ENCODE measurements at regions not wholly inside any gene's neighbourhood (a gene's known extent, or its start where the extent isn't known, plus 50 kb on each side); places are given as distances from the start of the nearest gene placed in this dataset.
"Not testable (repeated sequence)": the region's sequence is repeated elsewhere in the genome, so short reads cannot be mapped to it uniquely, and the experiment has no call there.

DNA sequence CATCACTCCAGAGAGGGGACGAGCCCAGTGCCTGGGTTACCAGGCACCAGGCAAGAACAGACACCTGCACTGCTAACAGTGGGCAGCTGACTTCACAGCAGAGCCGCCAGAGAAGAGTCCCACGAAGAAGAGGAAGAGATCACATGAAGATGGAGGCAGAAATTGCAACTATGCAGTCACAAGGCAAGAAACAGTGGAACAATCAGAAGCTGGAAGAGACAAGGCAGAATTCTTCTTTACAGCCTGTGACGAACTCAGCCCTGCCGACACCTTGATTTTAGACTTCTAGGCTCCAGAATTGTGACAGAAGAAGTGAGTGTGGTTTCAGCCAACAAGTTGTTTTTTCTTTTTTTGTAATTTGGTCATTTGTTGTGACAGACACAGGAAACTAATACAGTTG is 59.2 kb downstream of the IL12A start:
- Histone ChIP-seq H3K27me3 (replicated peaks) (no peaks in the 10 kb centered on the region), H3K4me3 (no peak overlapping the region), H3K4me1 (replicated peaks) (no peaks in the 10 kb centered on the region), H3K36me3 (no peaks in the 10 kb centered on the region), H3K27ac (no peak overlapping the region), H3K9me3 (replicated peaks) (no peaks in the 10 kb centered on the region)
- DNase-seq (ENCODE audit: low read depth in 1 of 2, low spot score in 2 of 2) = no peak

DNA sequence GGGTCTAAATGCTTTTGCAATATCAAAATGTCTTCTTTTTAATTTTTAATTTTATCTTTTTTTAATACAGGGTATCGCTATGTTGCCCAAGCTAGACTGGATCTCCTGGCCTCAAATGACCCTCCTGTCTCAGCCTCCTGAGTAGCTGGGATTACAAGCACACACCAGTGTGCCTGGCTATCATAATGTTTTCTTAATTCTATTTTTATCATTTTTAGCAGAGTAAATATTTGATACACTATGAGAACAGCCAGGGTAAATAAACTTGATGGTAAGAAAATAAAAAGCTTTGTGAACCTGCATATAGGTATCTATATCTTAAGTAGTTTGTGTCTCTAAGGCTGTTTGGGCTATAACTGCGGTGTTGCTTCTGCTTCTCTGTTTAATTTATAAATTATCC is 60.4 kb downstream of the IL12A start:
- no peaks in the 10 kb centered on the region for H3K36me3 ChIP-seq
- H3K27me3 ChIP-seq (replicated peaks) = no peaks in the 10 kb centered on the region
- no peak for DNase-seq (ENCODE audit: low read depth in 1 of 2, low spot score in 2 of 2)
- H3K27ac ChIP-seq = no peak overlapping the region
- H3K4me1 ChIP-seq (replicated peaks) = no peaks in the 10 kb centered on the region
- no peak overlapping the region for H3K4me3 ChIP-seq
- no peaks in the 10 kb centered on the region for H3K9me3 ChIP-seq (replicated peaks)

DNA sequence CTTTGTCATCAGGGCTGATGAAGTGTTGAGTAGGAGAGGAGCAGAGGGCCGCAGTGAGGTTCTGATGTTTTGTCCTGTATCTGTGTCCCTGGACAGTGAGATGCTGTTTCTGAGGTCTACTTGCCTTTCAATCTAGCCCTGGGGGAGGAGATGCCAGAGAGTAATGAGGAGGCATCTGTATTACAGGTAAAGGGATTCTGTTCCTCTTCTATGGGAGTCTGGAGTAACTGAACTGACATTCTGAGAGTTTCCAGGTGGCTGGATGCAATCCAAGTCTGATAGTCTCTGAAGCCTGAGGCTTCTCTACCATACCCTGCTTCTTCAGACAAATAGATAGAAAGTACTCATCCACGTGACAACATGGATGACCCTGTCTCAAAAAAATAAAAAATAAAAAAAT is 60.9 kb downstream of the IL12A start:
- no peaks in the 10 kb centered on the region for H3K4me1 ChIP-seq (replicated peaks)
- no peaks in the 10 kb centered on the region for H3K27me3 ChIP-seq (replicated peaks)
- H3K9me3 ChIP-seq (replicated peaks) = no peaks in the 10 kb centered on the region
- H3K36me3 ChIP-seq = no peaks in the 10 kb centered on the region
- H3K27ac ChIP-seq = no peak overlapping the region
- H3K4me3 ChIP-seq = no peak overlapping the region
- no peak for DNase-seq (ENCODE audit: low read depth in 1 of 2, low spot score in 2 of 2)

DNA sequence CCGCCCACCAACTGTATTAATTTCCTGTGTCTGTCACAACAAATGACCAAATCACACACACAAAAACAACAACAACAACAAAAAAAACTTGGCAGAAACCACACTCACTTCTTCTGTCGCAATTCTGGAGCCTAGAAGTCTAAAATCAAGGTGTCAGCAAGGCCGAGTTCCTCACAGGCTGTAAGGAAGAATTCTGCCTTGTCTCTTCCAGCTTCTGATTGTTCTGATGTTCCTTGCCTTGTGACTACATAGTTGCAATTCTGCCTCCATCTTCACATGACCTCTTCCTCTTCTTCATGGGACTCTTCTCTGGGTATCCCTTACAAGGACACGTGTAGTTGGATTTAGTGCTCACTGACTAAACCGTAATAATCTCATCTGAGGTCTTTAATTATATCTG is 61.4 kb downstream of the IL12A start:
- no peaks in the 10 kb centered on the region for H3K9me3 ChIP-seq (replicated peaks)
- no peaks in the 10 kb centered on the region for H3K4me1 ChIP-seq (replicated peaks)
- no peak overlapping the region for H3K27ac ChIP-seq
- no peaks in the 10 kb centered on the region for H3K36me3 ChIP-seq
- no peak overlapping the region for H3K4me3 ChIP-seq
- H3K27me3 ChIP-seq (replicated peaks) = no peaks in the 10 kb centered on the region
- no peak for DNase-seq (ENCODE audit: low read depth in 1 of 2, low spot score in 2 of 2)

GRCh38 chr3:160052385-160053047 is 63.9 kb downstream of the IL12A start:
- H3K27me3 ChIP-seq (replicated peaks) = no peaks in the 10 kb centered on the region
- no peak overlapping the region for H3K4me3 ChIP-seq
- H3K9me3 ChIP-seq (replicated peaks) = no peaks in the 10 kb centered on the region
- H3K36me3 ChIP-seq = no peaks in the 10 kb centered on the region
- no peaks in the 10 kb centered on the region for H3K4me1 ChIP-seq (replicated peaks)
- H3K27ac ChIP-seq = no peak overlapping the region
- DNase-seq (ENCODE audit: low read depth in 1 of 2, low spot score in 2 of 2) = no peak

DNA sequence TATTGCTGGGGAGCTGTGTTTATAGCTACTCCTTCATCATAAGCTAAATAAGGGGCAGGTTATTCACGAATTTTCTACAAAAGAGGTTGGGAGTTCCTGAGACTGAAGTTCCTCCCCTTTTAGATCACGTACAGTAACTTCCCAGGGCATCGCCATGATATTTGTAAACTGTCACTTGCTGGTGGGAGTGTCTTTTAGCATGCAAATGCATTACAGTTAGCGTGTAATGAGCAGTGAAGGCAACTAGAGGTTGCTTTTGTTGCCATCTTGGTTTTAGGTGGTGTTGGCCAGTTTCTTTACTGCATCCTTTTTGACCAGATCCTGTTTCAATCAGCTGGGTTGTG is 64.4 kb downstream of the IL12A start:
- DNase-seq (ENCODE audit: low read depth in 1 of 2, low spot score in 2 of 2) = no peak
- no peaks in the 10 kb centered on the region for H3K27me3 ChIP-seq (replicated peaks)

GRCh38 chr3:160054862-160055261 is 66.2 kb downstream of the IL12A start:
- not testable (repeated sequence) for H3K36me3 ChIP-seq; DNase-seq (ENCODE audit: low read depth in 1 of 2, low spot score in 2 of 2); H3K27me3 ChIP-seq (replicated peaks); H3K4me1 ChIP-seq (replicated peaks); H3K9me3 ChIP-seq (replicated peaks); H3K4me3 ChIP-seq; H3K27ac ChIP-seq

More for the DNA sequence above, 64.4 kb downstream of the IL12A start:
- no peaks in the 10 kb centered on the region for H3K36me3 ChIP-seq
- no peak overlapping the region for H3K27ac ChIP-seq
- no peaks in the 10 kb centered on the region for H3K4me1 ChIP-seq (replicated peaks)
- H3K9me3 ChIP-seq (replicated peaks) = no peaks in the 10 kb centered on the region
- H3K4me3 ChIP-seq = no peak overlapping the region

GRCh38 chr3:160055659-160056058 is 67.0 kb downstream of the IL12A start:
- no peak overlapping the region for H3K27ac ChIP-seq
- no peak for DNase-seq (ENCODE audit: low read depth in 1 of 2, low spot score in 2 of 2)
- H3K4me3 ChIP-seq = no peak overlapping the region
- no peaks in the 10 kb centered on the region for H3K9me3 ChIP-seq (replicated peaks)
- H3K27me3 ChIP-seq (replicated peaks) = no peaks in the 10 kb centered on the region
- no peaks in the 10 kb centered on the region for H3K4me1 ChIP-seq (replicated peaks)
- no peaks in the 10 kb centered on the region for H3K36me3 ChIP-seq

DNA sequence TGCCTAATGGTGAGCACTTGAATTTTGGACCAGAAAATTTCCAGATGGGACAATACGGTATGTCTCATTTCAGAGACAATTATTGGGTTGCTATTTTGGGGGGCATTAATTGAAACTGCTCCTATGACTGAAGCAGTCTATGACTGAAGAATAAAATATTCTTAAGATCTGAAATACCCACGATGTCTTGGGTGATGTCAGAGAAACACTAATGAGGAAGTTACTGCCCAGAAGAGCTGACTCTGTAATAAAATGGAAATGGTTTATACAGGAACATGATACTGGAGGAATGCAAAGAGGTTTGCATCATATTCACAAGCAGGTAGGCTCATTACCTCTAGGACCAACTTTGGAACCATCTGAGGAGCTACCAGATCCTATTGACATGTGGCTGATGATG is 68.7 kb downstream of the IL12A start:
- H3K36me3 ChIP-seq = no peaks in the 10 kb centered on the region
- no peaks in the 10 kb centered on the region for H3K4me1 ChIP-seq (replicated peaks)
- no peaks in the 10 kb centered on the region for H3K27me3 ChIP-seq (replicated peaks)
- H3K27ac ChIP-seq = no peak overlapping the region
- no peak for DNase-seq (ENCODE audit: low read depth in 1 of 2, low spot score in 2 of 2)
- no peaks in the 10 kb centered on the region for H3K9me3 ChIP-seq (replicated peaks)
- no peak overlapping the region for H3K4me3 ChIP-seq

DNA sequence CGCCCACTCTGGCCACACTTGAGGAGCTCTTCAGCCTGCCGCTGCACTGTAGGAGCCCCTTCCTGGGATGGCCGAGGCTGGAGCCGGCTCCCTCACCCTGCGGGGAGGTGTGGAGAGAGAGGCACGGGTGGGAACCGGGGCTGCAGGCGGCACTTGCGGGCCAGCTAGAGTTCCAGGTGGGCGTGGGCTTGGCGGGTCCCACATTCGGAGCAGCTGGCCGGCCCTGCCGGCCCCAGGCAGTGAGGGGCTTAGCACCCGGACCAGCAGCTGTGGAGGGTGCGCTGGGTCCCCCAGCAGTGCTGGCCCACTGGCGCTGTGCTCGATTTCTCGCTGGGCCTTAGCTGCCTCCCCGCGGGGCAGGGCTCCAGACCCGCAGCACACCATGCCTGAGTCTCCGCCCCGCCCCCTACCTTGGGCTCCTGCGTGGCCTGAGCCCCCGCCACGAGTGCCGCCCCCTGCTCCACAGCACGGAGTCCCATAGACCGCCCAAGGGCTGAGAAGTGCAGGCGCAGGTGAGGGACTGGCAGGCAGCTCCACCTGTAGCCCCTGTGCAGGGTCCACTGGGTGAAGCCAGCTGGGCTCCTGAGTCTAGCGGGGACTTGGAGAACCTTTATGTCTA is 71.9 kb downstream of the IL12A start:
- H3K4me3 ChIP-seq = no peak overlapping the region
- H3K27me3 ChIP-seq (replicated peaks) = no peaks in the 10 kb centered on the region
- no peaks in the 10 kb centered on the region for H3K9me3 ChIP-seq (replicated peaks)
- H3K36me3 ChIP-seq = no peaks in the 10 kb centered on the region
- DNase-seq (ENCODE audit: low read depth in 1 of 2, low spot score in 2 of 2) = no peak
- no peak overlapping the region for H3K27ac ChIP-seq
- no peaks in the 10 kb centered on the region for H3K4me1 ChIP-seq (replicated peaks)

- H3K4me3 ChIP-seq = no peak overlapping the region
- H3K4me1 ChIP-seq (replicated peaks) = no peaks in the 10 kb centered on the region
- H3K36me3 ChIP-seq = no peaks in the 10 kb centered on the region
- no peak overlapping the region for H3K27ac ChIP-seq
- H3K27me3 ChIP-seq (replicated peaks) = no peaks in the 10 kb centered on the region
- no peaks in the 10 kb centered on the region for H3K9me3 ChIP-seq (replicated peaks)
- DNase-seq (ENCODE audit: low read depth in 1 of 2, low spot score in 2 of 2) = no peak
These were observed 72.9 kb downstream of the IL12A start for GRCh38 chr3:160061525-160061924.

DNA sequence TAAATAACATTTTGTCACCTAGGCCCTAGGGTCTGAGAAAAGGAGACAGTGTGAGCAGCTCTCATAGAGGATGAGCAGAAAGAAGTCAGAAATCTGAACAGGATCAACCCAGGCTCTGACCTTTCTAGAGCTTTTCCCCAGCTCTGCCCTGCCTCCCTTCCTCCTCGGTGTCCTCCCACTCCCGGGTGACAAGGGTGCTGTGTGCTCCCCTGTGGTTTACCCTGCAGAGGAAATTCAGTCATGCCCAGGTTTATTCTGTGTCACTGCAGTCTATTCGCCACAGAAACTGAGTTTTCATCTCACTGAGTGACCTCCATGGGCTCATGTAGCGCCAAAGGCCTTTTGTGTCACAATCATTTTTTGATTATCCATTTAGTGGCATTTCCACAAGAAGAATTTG is 76.6 kb downstream of the IL12A start:
- no peak overlapping the region for H3K4me3 ChIP-seq

GRCh38 chr3:160065786-160066185 is 77.2 kb downstream of the IL12A start:
- H3K4me3 ChIP-seq = no peak overlapping the region
- no peaks in the 10 kb centered on the region for H3K9me3 ChIP-seq (replicated peaks)
- no peak overlapping the region for H3K27ac ChIP-seq
- no peaks in the 10 kb centered on the region for H3K4me1 ChIP-seq (replicated peaks)
- DNase-seq (ENCODE audit: low read depth in 1 of 2, low spot score in 2 of 2) = no peak
- H3K36me3 ChIP-seq = no peaks in the 10 kb centered on the region
- no peaks in the 10 kb centered on the region for H3K27me3 ChIP-seq (replicated peaks)

More for the DNA sequence above, 76.6 kb downstream of the IL12A start:
- H3K4me1 ChIP-seq (replicated peaks) = no peaks in the 10 kb centered on the region
- H3K9me3 ChIP-seq (replicated peaks) = no peaks in the 10 kb centered on the region
- H3K27me3 ChIP-seq (replicated peaks) = no peaks in the 10 kb centered on the region
- no peak for DNase-seq (ENCODE audit: low read depth in 1 of 2, low spot score in 2 of 2)
- no peak overlapping the region for H3K27ac ChIP-seq
- no peaks in the 10 kb centered on the region for H3K36me3 ChIP-seq

- no peaks in the 10 kb centered on the region for H3K36me3 ChIP-seq
- DNase-seq (ENCODE audit: low read depth in 1 of 2, low spot score in 2 of 2) = no peak
- H3K4me1 ChIP-seq (replicated peaks) = no peaks in the 10 kb centered on the region
- no peak overlapping the region for H3K27ac ChIP-seq
- no peaks in the 10 kb centered on the region for H3K9me3 ChIP-seq (replicated peaks)
- no peaks in the 10 kb centered on the region for H3K27me3 ChIP-seq (replicated peaks)
- H3K4me3 ChIP-seq = no peak overlapping the region
These were observed 81.4 kb downstream of the IL12A start for GRCh38 chr3:160069986-160070385.

GRCh38 chr3:160076519-160076918 is 87.9 kb downstream of the IL12A start:
- Histone ChIP-seq H3K4me3 (no peak overlapping the region), H3K9me3 (replicated peaks) (no peaks in the 10 kb centered on the region), H3K27me3 (replicated peaks) (no peaks in the 10 kb centered on the region), H3K36me3 (no peaks in the 10 kb centered on the region), H3K27ac (no peak overlapping the region), H3K4me1 (replicated peaks) (no peaks in the 10 kb centered on the region)
- DNase-seq (ENCODE audit: low read depth in 1 of 2, low spot score in 2 of 2) = no peak
